A549 (cell line): ENCODE measurements at regions not wholly inside any gene's neighbourhood (a gene's known extent, or its start where the extent isn't known, plus 50 kb on each side); places are given as distances from the start of the nearest gene placed in this dataset.

ENCODE experiments used
- ATAC-seq, 2 experiments: fragments of 200-7000 bp in 1 of 2; fragments of >200 bp in 1 of 2; cut with Nextera tagmentation in 1 of 2; cut with Tn5 transposase in 1 of 2; 3 replicates each; pipeline versions ENCODE4 v1.8.0 to v1.9.1; 2018 to 2020; ENCODE audit warnings: mild to moderate bottlenecking in 1 of 2, moderate library complexity in 1 of 2
- CTCF ChIA-PET: fragments of 300-600 bp; sonication (Branson Sonifier 250); formaldehyde crosslinking; extraction: SDS; loops from one replicate; lab custom pipeline; 2021; ENCODE audit warnings: antibody characterized with exemption, inconsistent platforms; lab: Yijun Ruan, JAX
- POLR2A ChIA-PET: fragments of 350-600 bp; formaldehyde crosslinking; extraction: SDS; loops from one replicate; lab custom pipeline; 2021; ENCODE audit warnings: antibody characterized with exemption, inconsistent platforms; lab: Yijun Ruan, JAX
- DNase-seq, 2 experiments: peaks; one replicate each; pipeline versions ENCODE4 v3.0.0 to v3.0.0-alpha.2; 2011 to 2016; ENCODE audit warnings: low read depth in 1 of 2, low spot score in 1 of 2
- FAIRE-seq: peaks from 2 replicates; lab custom pipeline; 2011; peaks lifted over from hg19 to GRCh38; lab: Jason Lieb, UNC
- H3K27ac ChIP-seq, 2 experiments: fragments of >200 bp; sonication (Bioruptor Twin); formaldehyde crosslinking; 3 replicates each; pipeline ENCODE4 v1.5.1; 2016 to 2017
- H3K4me1 ChIP-seq: fragments of >200 bp; sonication (Bioruptor Twin); formaldehyde crosslinking; 3 replicates; pipeline ENCODE4 v1.6.1; 2016
- H3K4me2 ChIP-seq: fragments of >200 bp; sonication (Bioruptor Twin); formaldehyde crosslinking; 3 replicates; pipeline ENCODE4 v1.6.1; 2016
- H3K4me3 ChIP-seq: fragments of >200 bp; sonication (Bioruptor Twin); formaldehyde crosslinking; 3 replicates; pipeline ENCODE4 v1.5.1; 2016
- H3K9me3 ChIP-seq: fragments of >200 bp; sonication (Bioruptor Twin); formaldehyde crosslinking; 3 replicates; pipeline ENCODE4 v1.6.1; 2016
- CBX2 ChIP-seq: fragments of 200-600 bp; sonication (generic); IDR thresholded peaks from 2 replicates; pipeline ENCODE4 v1.6.1; 2016; ENCODE audit warnings: low read depth, mild to moderate bottlenecking, borderline replicate concordance
- EP300 ChIP-seq, 2 experiments: fragments of >200 bp; sonication (Bioruptor Twin); formaldehyde crosslinking; IDR thresholded peaks; 2 replicates in 1 of 2; 3 replicates in 1 of 2; pipeline ENCODE4 v1.6.1; 2016 to 2017
- FOSL2 ChIP-seq, 2 experiments: fragments of 450-650 bp in 1 of 2; fragments of >200 bp in 1 of 2; sonication (Bioruptor Twin) in 1 of 2; formaldehyde crosslinking; IDR thresholded peaks; 2 replicates each; pipeline versions ENCODE4 v1.5.0 to v1.6.1; 2016 to 2020; ENCODE audit warnings: mild to moderate bottlenecking in 1 of 2, moderate library complexity in 1 of 2
- FOXS1 ChIP-seq: fragments of 250-450 bp; sonication (Bioruptor Pico); IDR thresholded peaks from 2 replicates; pipeline ENCODE4 v1.5.0; 2020; ENCODE audit warnings: mild to moderate bottlenecking, moderate library complexity
- HDAC2 ChIP-seq: fragments of 200-600 bp; sonication (generic); IDR thresholded peaks from 2 replicates; pipeline ENCODE4 v1.6.1; 2016
- HEYL ChIP-seq: fragments of 250-450 bp; sonication (Bioruptor Pico); IDR thresholded peaks from 2 replicates; pipeline ENCODE4 v1.8.0; 2021; ENCODE audit warnings: mild to moderate bottlenecking, moderate library complexity
- HMGXB4 ChIP-seq: fragments of 250-450 bp; sonication (Bioruptor Pico); IDR thresholded peaks from 2 replicates; pipeline ENCODE4 v1.5.0; 2021; ENCODE audit warnings: mild to moderate bottlenecking, moderate library complexity, borderline replicate concordance
- HOXA7 ChIP-seq: fragments of 250-450 bp; sonication (Bioruptor Pico); IDR thresholded peaks from 2 replicates; pipeline ENCODE4 v1.5.0; 2020; ENCODE audit warnings: mild to moderate bottlenecking, moderate library complexity
- JUN ChIP-seq, 2 experiments: fragments of >200 bp; sonication (Bioruptor Twin); formaldehyde crosslinking; IDR thresholded peaks; 2 replicates in 1 of 2; 3 replicates in 1 of 2; pipeline ENCODE4 v1.6.1; 2016 to 2017
- JUNB ChIP-seq: fragments of >200 bp; sonication (Bioruptor Twin); formaldehyde crosslinking; IDR thresholded peaks from 2 replicates; pipeline ENCODE4 v1.6.1; 2016
- KDM5A ChIP-seq: fragments of 200-600 bp; sonication (generic); IDR thresholded peaks from 2 replicates; pipeline ENCODE4 v1.6.1; 2016; ENCODE audit warnings: antibody characterized with exemption, mild to moderate bottlenecking
- MAFK ChIP-seq: fragments of 450-650 bp; IDR thresholded peaks from 2 replicates; pipeline ENCODE4 v1.6.1; 2014; ENCODE audit not compliant: partially characterized antibody
- MAZ ChIP-seq: fragments of 150-350 bp; IDR thresholded peaks from 2 replicates; pipeline ENCODE4 v1.6.1; 2014; ENCODE audit warnings: antibody characterized with exemption, low read depth, low read length, borderline replicate concordance
- MYC ChIP-seq: IDR thresholded peaks from 2 replicates; pipeline ENCODE4 v1.6.1; 2012; ENCODE audit warnings: mild to moderate bottlenecking, inconsistent platforms, low read length, improper control_type of control experiment, borderline replicate concordance
- NPAS2 ChIP-seq: fragments of 250-450 bp; sonication (Bioruptor Pico); IDR thresholded peaks from 2 replicates; pipeline ENCODE4 v1.8.0; 2022; ENCODE audit warnings: mild to moderate bottlenecking, moderate library complexity, borderline replicate concordance
- NR3C1 ChIP-seq: fragments of >200 bp; sonication (Bioruptor Twin); formaldehyde crosslinking; IDR thresholded peaks from 3 replicates; pipeline ENCODE4 v1.6.1; 2017
- PBX3 ChIP-seq: IDR thresholded peaks from 2 replicates; pipeline ENCODE4 v1.6.1; 2012
- PHF8 ChIP-seq: fragments of 200-600 bp; sonication (generic); IDR thresholded peaks from 2 replicates; pipeline ENCODE4 v1.6.1; 2016; ENCODE audit warnings: low read depth, mild to moderate bottlenecking, antibody characterized with exemption, moderate library complexity, borderline replicate concordance
- POLR2A ChIP-seq: IDR thresholded peaks from 2 replicates; pipeline ENCODE4 v1.6.1; 2012; ENCODE audit warnings: mild to moderate bottlenecking, low read length
- RCOR1 ChIP-seq: fragments of 150-350 bp; IDR thresholded peaks from 2 replicates; pipeline ENCODE4 v1.6.1; 2014; ENCODE audit warnings: antibody characterized with exemption, low read length, low read depth
- RNF2 ChIP-seq: fragments of 200-600 bp; sonication (generic); IDR thresholded peaks from 2 replicates; pipeline ENCODE4 v1.6.1; 2016; ENCODE audit warnings: low read depth, mild to moderate bottlenecking, antibody characterized with exemption, moderate library complexity, borderline replicate concordance
- TP53 ChIP-seq: fragments of 250-450 bp; sonication (Bioruptor Pico); IDR thresholded peaks from 2 replicates; pipeline ENCODE4 v1.5.0; 2021; ENCODE audit warnings: mild to moderate bottlenecking, moderate library complexity
- ZFP36 ChIP-seq: fragments of 450-650 bp; IDR thresholded peaks from 2 replicates; pipeline ENCODE4 v1.6.1; 2014; ENCODE audit warnings: borderline replicate concordance; ENCODE audit not compliant: partially characterized antibody
- ZSCAN20 ChIP-seq: fragments of 250-450 bp; sonication (Bioruptor Pico); IDR thresholded peaks from 2 replicates; pipeline ENCODE4 v1.8.0; 2022; ENCODE audit warnings: mild to moderate bottlenecking, moderate library complexity
- WGBS: methylation state at CpG from one replicate; pipeline ENCODE4 v1.1.6; 2017; ENCODE audit errors: missing lambda C conversion rate; 5-methylcytosine and 5-hydroxymethylcytosine counted together
- TF ChIP-seq, protein P1 (sequence below): IDR thresholded peaks from 2 replicates; pipeline ENCODE4 v1.6.1; 2012
- TF ChIP-seq, protein P2 (sequence below): fragments of >200 bp; sonication (Bioruptor Twin); formaldehyde crosslinking; IDR thresholded peaks from 3 replicates; pipeline ENCODE4 v1.6.1; 2016
- TF ChIP-seq, protein P3 (sequence below): fragments of 200-600 bp; sonication (generic); IDR thresholded peaks from 2 replicates; pipeline ENCODE4 v1.6.1; 2016; ENCODE audit warnings: antibody characterized with exemption, mild to moderate bottlenecking, moderate library complexity

DNA sequence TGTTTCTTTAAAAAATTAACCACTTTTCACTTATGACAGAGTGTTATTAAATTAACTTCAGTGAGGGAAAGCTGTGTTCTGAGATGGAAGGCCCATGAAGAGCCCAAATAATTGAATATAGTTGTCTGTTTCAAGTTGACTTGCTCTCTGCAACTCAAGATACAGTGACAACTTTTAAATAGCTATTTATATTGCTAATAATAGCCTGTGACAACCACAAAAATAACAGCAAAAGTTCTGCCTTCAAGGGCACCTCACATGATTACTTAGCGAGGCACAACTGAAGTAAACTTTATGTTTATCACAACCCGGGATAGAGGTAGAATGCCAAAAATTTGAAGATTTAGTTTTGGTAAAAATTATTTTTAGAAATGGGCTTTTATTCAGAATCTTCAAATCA, 167.3 kb upstream of the SCN7A start:
- Histone ChIP-seq H3K4me1 (no peaks in the 10 kb centered on the region), H3K9me3 (no peaks in the 10 kb centered on the region), H3K4me2 (no peak overlapping the region), H3K4me3 (no peak overlapping the region), H3K27ac (no peak overlapping the region)
- POLR2A ChIA-PET, result no interaction called here
- CTCF ChIA-PET, result no interaction called here
- WGBS, result 40% methylated on average over 2 of the region's 2 CpGs
- DNase-seq (no peak), ATAC-seq (no peak), FAIRE-seq (no peak)
- TF ChIP-seq HOXA7 (CRISPR knock-in tag) (no peak), EP300 (IDR thresholded peaks at IDR 0.05) (no peak), MAFK (no peak)
- TF ChIP-seq, protein P1, sequence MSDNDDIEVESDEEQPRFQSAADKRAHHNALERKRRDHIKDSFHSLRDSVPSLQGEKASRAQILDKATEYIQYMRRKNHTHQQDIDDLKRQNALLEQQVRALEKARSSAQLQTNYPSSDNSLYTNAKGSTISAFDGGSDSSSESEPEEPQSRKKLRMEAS, result no peak
- TF ChIP-seq, protein P2, sequence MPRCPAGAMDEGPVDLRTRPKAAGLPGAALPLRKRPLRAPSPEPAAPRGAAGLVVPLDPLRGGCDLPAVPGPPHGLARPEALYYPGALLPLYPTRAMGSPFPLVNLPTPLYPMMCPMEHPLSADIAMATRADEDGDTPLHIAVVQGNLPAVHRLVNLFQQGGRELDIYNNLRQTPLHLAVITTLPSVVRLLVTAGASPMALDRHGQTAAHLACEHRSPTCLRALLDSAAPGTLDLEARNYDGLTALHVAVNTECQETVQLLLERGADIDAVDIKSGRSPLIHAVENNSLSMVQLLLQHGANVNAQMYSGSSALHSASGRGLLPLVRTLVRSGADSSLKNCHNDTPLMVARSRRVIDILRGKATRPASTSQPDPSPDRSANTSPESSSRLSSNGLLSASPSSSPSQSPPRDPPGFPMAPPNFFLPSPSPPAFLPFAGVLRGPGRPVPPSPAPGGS, result no peak

GRCh38 chr2:166658901-166659300, 164.9 kb upstream of the SCN7A start:
- CTCF ChIA-PET, result no interaction called here

GRCh38 chr2:166653185-166653813, 159.2 kb upstream of the SCN7A start:
- Histone ChIP-seq H3K9me3 (no peaks in the 10 kb centered on the region), H3K4me3 (no peak overlapping the region), H3K4me2 (no peak overlapping the region), H3K4me1 (no peaks in the 10 kb centered on the region), H3K27ac (no peak overlapping the region)
- no peak for FAIRE-seq
- ChIA-PET POLR2A (no interaction called here), CTCF (no interaction called here)
- TF ChIP-seq PBX3 (no peak), PHF8 (no peak), MAZ (no peak), NR3C1 (no peak), HDAC2 (no peak), HMGXB4 (CRISPR knock-in tag) (no peak)
- TF ChIP-seq, protein P3, sequence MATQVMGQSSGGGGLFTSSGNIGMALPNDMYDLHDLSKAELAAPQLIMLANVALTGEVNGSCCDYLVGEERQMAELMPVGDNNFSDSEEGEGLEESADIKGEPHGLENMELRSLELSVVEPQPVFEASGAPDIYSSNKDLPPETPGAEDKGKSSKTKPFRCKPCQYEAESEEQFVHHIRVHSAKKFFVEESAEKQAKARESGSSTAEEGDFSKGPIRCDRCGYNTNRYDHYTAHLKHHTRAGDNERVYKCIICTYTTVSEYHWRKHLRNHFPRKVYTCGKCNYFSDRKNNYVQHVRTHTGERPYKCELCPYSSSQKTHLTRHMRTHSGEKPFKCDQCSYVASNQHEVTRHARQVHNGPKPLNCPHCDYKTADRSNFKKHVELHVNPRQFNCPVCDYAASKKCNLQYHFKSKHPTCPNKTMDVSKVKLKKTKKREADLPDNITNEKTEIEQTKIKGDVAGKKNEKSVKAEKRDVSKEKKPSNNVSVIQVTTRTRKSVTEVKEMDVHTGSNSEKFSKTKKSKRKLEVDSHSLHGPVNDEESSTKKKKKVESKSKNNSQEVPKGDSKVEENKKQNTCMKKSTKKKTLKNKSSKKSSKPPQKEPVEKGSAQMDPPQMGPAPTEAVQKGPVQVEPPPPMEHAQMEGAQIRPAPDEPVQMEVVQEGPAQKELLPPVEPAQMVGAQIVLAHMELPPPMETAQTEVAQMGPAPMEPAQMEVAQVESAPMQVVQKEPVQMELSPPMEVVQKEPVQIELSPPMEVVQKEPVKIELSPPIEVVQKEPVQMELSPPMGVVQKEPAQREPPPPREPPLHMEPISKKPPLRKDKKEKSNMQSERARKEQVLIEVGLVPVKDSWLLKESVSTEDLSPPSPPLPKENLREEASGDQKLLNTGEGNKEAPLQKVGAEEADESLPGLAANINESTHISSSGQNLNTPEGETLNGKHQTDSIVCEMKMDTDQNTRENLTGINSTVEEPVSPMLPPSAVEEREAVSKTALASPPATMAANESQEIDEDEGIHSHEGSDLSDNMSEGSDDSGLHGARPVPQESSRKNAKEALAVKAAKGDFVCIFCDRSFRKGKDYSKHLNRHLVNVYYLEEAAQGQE, result no peak
- WGBS, result 19% methylated on average over 4 of the region's 4 CpGs
- no peak for DNase-seq
- no peak for ATAC-seq

More at GRCh38 chr2:166658901-166659300, 164.9 kb upstream of the SCN7A start:
- no peaks in the 10 kb centered on the region for H3K9me3 ChIP-seq
- TF ChIP-seq, protein P1, result no peak
- TF ChIP-seq FOSL2 (IDR thresholded peaks at IDR 0.05) (no peak), FOSL2 (CRISPR knock-in tag; IDR thresholded peaks at IDR 0.05) (no peak), ZSCAN20 (CRISPR knock-in tag) (no peak), RNF2 (no peak), NPAS2 (no peak), MAZ (no peak), PBX3 (no peak), FOXS1 (CRISPR knock-in tag) (no peak), KDM5A (no peak), CBX2 (no peak), POLR2A (no peak), HOXA7 (CRISPR knock-in tag) (no peak), JUNB (no peak), HEYL (CRISPR knock-in tag) (no peak), TP53 (CRISPR knock-in tag) (no peak), JUN (IDR thresholded peaks at IDR 0.05) (no peak), ZFP36 (no peak), MYC (no peak), RCOR1 (no peak)
- no peak overlapping the region for H3K4me2 ChIP-seq
- FAIRE-seq (no peak), DNase-seq (no peak), ATAC-seq (no peak)
- H3K4me1 ChIP-seq, result no peaks in the 10 kb centered on the region
- 68% methylated on average over 1 of the region's 1 CpG for WGBS
- POLR2A ChIA-PET, result no interaction called here
- H3K27ac ChIP-seq, result no peak overlapping the region
- H3K4me3 ChIP-seq, result no peak overlapping the region
